Activated B cell treated with CpG ODN at 0.5 μM for 24 hours (primary cell): ENCODE measurements at regions not wholly inside any gene's neighbourhood (a gene's known extent, or its start where the extent isn't known, plus 50 kb on each side); places are given as distances from the start of the nearest gene placed in this dataset.

Source experiments
- ATAC-seq: fragments of 200-7000 bp; cut with Tn5 transposase; one replicate; pipeline ENCODE4 v1.10.0; 2021; ENCODE audit warnings: low read depth, mild to moderate bottlenecking, moderate library complexity
- CTCF ChIA-PET: fragments of 350-600 bp; sonication (Branson Sonifier 250); formaldehyde crosslinking; loops from one replicate; lab custom pipeline; 2021; ENCODE audit warnings: antibody characterized with exemption; lab: Charles Lee
- POLR2A ChIA-PET: fragments of 350-600 bp; sonication (Branson Sonifier 250); formaldehyde crosslinking; loops from one replicate; lab custom pipeline; 2021; ENCODE audit warnings: antibody characterized with exemption; lab: Charles Lee
- DNase-seq: peaks from one replicate; pipeline ENCODE4 v3.0.0; 2022
- H3K27ac Mint-ChIP-seq: one replicate; pipeline ENCODE4 v1.8.0; 2020; ENCODE audit warnings: mixed read lengths
- H3K27me3 Mint-ChIP-seq: one replicate; pipeline ENCODE4 v1.8.0; 2021; ENCODE audit warnings: mixed read lengths
- H3K36me3 Mint-ChIP-seq: one replicate; pipeline ENCODE4 v1.8.0; 2021; ENCODE audit warnings: low read depth, mixed read lengths
- H3K4me1 Mint-ChIP-seq: one replicate; pipeline ENCODE4 v1.8.0; 2021; ENCODE audit warnings: mixed read lengths
- H3K4me3 Mint-ChIP-seq: one replicate; pipeline ENCODE4 v1.8.0; 2020; ENCODE audit warnings: mild to moderate bottlenecking, mixed read lengths
- H3K9me3 Mint-ChIP-seq: one replicate; pipeline ENCODE4 v1.8.0; 2020; ENCODE audit warnings: mixed read lengths
- intact Hi-C: fragments of 100-400 bp; cut with micrococcal nuclease; formaldehyde crosslinking; loops from one replicate; pipeline ENCODE4 v1.15.1; 2024
- TF ChIP-seq, protein P1 (sequence below): fragments of 200-600 bp; IDR thresholded peaks from one replicate; pipeline ENCODE4 v1.8.0; 2022; ENCODE audit warnings: antibody characterized with exemption, mild to moderate bottlenecking

DNA sequence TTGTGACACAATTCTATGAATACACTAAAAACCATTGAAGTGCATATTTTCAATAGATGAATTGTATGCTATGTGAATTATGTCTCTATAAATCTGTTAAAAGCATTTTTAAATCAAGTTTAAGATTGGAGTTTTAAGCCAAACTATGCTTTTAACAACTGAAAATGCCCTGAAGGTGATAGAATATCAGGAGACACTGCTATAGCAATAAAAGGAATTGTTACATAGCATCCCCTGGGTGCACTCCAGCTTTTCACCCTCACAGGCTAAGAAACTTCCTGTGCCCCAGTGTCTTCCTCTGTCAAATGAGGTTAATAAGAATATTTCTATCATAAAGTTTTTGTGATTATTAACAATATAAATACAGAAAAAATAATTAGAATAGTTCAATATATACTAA is 472.7 kb upstream of the TMPO start:
- intact Hi-C loops: no loop called here
- TF ChIP-seq, protein P1, sequence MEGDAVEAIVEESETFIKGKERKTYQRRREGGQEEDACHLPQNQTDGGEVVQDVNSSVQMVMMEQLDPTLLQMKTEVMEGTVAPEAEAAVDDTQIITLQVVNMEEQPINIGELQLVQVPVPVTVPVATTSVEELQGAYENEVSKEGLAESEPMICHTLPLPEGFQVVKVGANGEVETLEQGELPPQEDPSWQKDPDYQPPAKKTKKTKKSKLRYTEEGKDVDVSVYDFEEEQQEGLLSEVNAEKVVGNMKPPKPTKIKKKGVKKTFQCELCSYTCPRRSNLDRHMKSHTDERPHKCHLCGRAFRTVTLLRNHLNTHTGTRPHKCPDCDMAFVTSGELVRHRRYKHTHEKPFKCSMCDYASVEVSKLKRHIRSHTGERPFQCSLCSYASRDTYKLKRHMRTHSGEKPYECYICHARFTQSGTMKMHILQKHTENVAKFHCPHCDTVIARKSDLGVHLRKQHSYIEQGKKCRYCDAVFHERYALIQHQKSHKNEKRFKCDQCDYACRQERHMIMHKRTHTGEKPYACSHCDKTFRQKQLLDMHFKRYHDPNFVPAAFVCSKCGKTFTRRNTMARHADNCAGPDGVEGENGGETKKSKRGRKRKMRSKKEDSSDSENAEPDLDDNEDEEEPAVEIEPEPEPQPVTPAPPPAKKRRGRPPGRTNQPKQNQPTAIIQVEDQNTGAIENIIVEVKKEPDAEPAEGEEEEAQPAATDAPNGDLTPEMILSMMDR: no peak
- Mint-ChIP-seq H3K9me3 (peaks cover 2% of the 10 kb centered on the region), H3K4me3 (no peak overlapping the region), H3K27me3 (no peaks in the 10 kb centered on the region), H3K36me3 (no peaks in the 10 kb centered on the region), H3K4me1 (no peaks in the 10 kb centered on the region), H3K27ac (no peak overlapping the region)
- ATAC-seq (no peak), DNase-seq (no peak)
- ChIA-PET CTCF (interaction anchor here (0.6 kb wide), 1 partner anchor 171 kb away, joined by 3 read pairs; no protein-coding TSS in a partner anchor), POLR2A (no interaction called here)

DNA sequence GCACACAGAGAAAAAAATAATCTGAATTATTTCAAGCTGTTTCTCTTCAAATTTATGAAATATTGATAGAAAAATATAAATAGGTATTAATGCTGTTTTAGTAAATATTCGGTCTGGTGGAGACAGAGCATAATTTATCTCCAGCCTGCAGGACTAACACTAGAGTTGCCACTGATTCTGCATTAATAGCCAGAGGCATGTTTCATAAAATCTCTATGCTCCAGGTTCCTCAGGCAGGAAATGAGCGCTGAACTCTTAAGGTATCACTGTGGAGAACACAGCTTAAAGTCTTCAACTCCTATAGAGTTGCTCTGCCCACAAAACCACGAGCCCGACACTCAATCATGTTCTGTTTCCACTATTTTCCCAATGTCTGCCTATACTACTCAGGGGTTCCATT is 470.0 kb upstream of the TMPO start:
- intact Hi-C loops: no loop called here
- CTCF ChIA-PET: no interaction called here
- POLR2A ChIA-PET: no interaction called here
- no peak overlapping the region for H3K27ac Mint-ChIP-seq
- no peaks in the 10 kb centered on the region for H3K27me3 Mint-ChIP-seq
- H3K4me1 Mint-ChIP-seq: no peaks in the 10 kb centered on the region
- ATAC-seq: no peak
- no peaks in the 10 kb centered on the region for H3K36me3 Mint-ChIP-seq
- no peaks in the 10 kb centered on the region for H3K9me3 Mint-ChIP-seq
- no peak for DNase-seq
- H3K4me3 Mint-ChIP-seq: no peak overlapping the region
- TF ChIP-seq, protein P1: no peak

GRCh38 chr12:98048326-98048725 is 467.1 kb upstream of the TMPO start:
- DNase-seq (no peak), ATAC-seq (no peak)
- Mint-ChIP-seq H3K4me1 (no peaks in the 10 kb centered on the region), H3K4me3 (no peak overlapping the region), H3K27me3 (no peaks in the 10 kb centered on the region), H3K36me3 (no peaks in the 10 kb centered on the region), H3K9me3 (no peaks in the 10 kb centered on the region), H3K27ac (no peak overlapping the region)
- ChIA-PET CTCF (no interaction called here), POLR2A (no interaction called here)
- intact Hi-C loops: no loop called here
- TF ChIP-seq, protein P1: no peak

DNA sequence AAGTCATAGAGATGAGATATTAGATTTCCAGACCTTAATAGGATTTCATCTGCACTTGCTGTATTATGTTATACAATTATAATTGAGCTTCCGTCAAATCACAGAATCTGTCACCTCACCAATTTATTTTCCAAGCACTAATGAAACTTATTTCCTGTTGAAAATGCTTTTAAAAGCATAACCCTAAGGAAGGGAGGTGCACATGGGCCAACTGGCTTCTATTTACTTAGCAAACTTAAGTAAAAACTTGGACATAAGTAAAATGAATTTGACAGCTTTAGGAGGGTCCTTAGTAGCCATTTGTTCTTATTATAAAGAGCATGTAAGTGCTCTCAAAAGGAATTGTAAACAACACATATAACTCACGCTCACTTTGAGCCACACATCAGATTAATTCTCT is 462.2 kb upstream of the TMPO start:
- ATAC-seq: no peak
- TF ChIP-seq, protein P1: no peak
- Mint-ChIP-seq H3K27me3 (no peaks in the 10 kb centered on the region), H3K27ac (no peak overlapping the region), H3K4me3 (no peak overlapping the region), H3K9me3 (no peaks in the 10 kb centered on the region), H3K36me3 (no peaks in the 10 kb centered on the region), H3K4me1 (no peaks in the 10 kb centered on the region)
- CTCF ChIA-PET: no interaction called here
- intact Hi-C loops: no loop called here
- no peak for DNase-seq
- POLR2A ChIA-PET: no interaction called here

DNA sequence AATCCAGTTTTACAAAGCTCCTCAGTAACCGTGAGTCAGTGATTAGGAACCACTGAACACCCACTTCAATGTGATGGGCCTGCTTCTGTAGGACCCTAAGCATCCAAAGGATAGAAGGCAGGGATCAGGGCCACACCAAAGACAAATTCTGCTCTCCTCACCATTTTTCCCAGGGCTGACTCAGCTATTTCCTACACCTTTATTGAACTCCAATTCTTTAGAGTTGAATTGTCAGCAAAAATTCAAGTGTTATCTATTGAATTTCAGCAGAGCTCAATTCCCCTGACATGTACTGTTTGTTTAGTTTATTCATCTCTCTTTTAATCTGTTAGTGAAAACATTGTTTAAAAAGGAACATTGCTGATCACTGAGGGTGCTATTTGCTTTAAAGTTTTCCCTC is 457.7 kb upstream of the TMPO start:
- ATAC-seq (no peak), DNase-seq (no peak)
- Mint-ChIP-seq H3K27ac (no peak overlapping the region), H3K9me3 (no peaks in the 10 kb centered on the region), H3K27me3 (no peaks in the 10 kb centered on the region), H3K36me3 (no peaks in the 10 kb centered on the region), H3K4me1 (no peaks in the 10 kb centered on the region), H3K4me3 (no peak overlapping the region)
- intact Hi-C loops: no loop called here
- ChIA-PET CTCF (no interaction called here), POLR2A (no interaction called here)
- TF ChIP-seq, protein P1: no peak
